HUDEP-2 (cell line): ENCODE measurements at regions not wholly inside any gene's neighbourhood (a gene's known extent, or its start where the extent isn't known, plus 50 kb on each side); places are given as distances from the start of the nearest gene placed in this dataset.
A peak's percentile ranks its signal among the peaks of the same experiment; 100 is the strongest.

Source experiments
- DNase-seq, 76 experiments: peaks; one replicate each; lab custom pipeline; 2025; ENCODE audit not compliant: unreplicated experiment in 76 of 76; lab: John Stamatoyannopoulos, UW

DNA sequence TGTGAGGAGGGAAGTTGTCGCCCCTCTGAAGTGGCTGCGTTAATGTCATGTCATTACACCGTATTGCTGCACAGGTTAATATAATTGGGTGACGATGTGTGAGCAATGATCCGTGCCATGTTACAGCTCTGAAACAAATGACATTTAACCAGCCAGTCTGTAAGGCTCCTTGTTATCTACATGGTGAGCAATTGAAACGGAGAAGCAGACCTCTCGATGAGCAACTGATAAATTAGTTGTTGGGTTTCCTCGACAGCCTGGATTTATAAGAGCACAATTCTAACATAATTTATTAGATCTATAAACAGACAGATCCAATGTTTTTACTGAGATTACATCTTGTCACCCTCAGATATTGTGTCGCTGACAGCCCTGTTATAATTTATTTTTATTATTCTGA is 49.9 kb upstream of the MAFB start:
- DNase-seq = no peak

DNA sequence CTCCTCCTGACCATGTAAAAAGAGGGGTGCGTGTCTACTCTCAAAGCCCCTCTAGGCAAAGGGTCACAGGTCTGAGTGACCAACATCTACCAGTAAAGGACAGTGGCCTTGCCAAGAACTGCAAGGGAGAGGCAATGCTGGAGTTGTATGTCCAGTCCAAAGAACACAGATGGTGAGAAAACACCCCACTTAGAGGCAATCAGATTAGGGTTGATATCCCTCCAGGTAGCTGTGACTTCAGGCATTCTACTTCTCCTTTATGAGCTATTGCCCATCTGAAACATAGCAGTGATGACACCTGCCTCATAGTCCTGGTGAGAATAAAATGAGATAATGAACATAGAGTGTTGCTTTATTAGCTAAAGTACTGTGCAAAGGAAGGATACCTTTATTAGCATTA is 50.8 kb upstream of the MAFB start:
- DNase-seq = no peak

- peak in 54 of 76 experiments; percentile 2 to 64 (median 28) for DNase-seq
Measured at GRCh38 chr20:40741507-40742106, 52.6 kb upstream of the MAFB start.

DNA sequence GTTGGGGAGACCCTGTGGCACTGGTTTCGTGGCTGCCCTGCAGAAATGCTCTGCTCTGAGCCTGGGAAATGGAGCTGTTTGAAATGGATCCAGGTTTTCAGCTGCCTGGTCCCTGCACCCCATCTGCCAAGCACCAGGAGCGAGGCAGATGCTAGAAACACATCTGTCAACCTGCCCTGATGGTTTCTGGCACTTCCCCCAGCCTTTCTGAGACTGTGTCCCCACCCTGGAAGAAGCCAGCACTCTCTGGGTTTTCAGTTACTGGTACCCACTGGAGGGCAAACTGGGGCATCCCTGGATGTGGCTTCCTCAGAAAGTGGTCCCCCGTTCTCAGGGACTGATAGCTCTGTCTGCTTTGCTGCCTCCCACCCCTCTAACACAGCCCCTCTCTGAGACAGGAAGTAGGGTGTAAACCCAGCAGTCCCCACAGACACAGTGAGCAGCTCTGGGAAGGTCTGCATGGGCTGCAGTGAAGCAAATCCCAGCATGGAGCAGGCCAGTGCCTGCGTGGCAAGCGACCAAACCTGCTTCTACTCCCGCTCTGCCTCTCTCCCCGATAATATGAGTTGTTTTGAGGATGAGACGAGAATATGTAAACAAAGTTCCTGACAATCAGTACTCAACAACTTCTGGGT is 54.2 kb upstream of the MAFB start:
- DNase-seq = no peak

DNA sequence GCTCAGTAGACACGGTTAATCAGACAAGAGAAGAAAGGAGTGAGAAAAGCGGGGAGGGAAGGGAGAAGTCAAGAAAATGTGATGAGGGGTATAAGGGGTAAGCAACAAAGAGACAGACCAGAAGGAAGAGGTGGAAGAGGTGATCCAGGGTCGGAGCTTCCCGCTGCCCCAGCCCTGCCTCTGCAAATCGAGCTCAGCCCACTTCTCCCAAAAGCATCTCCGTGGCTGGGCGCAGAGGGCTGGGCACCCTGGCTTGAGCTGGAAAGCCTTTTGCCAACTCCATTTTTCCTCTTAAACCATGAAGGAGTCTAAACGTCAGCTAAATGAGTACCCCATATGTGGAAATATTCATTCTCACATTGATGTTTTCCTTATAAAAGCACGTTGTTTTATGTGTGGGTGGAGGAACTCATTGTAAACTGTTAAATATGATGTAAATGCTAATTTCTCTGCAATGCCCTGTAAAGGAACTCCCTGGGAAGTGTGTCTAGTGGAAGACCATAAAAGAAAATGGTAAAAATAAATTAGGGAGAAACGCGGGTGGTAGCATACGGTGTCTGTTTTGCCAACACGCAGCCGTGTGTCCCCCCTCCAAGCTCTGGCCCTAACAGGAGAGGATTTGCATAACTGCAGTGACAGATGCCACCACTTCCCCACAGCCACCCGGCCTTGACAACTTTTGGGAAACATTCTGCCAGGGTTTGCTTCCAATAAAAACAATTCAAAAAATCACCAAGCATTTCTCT is 55.2 kb upstream of the MAFB start:
- DNase-seq = no peak

DNA sequence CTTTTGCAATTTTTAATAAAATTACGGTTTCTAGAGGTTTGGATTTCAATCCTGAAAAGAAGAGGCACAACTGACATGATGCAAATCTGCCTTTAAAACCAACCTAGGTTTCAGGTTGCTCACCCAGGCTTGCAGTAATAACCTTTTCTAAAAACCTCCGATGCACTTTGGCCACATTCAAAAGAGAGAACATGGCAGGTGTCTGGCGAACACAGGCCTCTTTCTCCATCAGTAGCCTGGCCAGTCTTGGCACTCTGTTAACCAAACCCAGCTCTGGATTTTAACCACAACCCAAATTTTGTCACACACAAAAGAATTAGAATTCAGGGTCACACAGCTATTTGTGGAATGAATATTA is 55.8 kb upstream of the MAFB start:
- no peak for DNase-seq

GRCh38 chr20:40746251-40746650 is 57.2 kb upstream of the MAFB start:
- DNase-seq = peak in 74 of 76 experiments; percentile 13 to 92 (median 66)

DNA sequence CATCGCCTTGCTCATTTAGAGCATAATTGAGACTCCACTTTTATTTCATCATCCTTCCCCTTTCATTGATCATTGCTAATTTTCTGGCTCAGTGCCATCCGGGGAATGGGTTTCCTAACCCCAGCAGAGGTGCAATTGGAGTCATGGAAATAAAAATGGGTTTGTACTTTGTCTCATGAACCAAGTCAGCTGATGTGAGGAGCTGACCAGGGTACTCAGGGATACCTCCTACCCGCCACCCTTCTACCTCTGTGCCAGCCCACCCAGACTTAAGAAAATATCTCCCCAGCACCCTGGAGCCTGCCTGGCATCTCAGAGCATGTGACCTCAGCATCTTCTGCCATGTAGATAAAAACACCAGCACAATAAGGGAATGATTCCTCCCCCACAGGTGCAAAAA is 59.1 kb upstream of the MAFB start:
- DNase-seq = no peak

- no peak for DNase-seq
Measured at GRCh38 chr20:40749985-40750506, 61.0 kb upstream of the MAFB start.

GRCh38 chr20:40750541-40751035 is 61.6 kb upstream of the MAFB start:
- DNase-seq = no peak

DNA sequence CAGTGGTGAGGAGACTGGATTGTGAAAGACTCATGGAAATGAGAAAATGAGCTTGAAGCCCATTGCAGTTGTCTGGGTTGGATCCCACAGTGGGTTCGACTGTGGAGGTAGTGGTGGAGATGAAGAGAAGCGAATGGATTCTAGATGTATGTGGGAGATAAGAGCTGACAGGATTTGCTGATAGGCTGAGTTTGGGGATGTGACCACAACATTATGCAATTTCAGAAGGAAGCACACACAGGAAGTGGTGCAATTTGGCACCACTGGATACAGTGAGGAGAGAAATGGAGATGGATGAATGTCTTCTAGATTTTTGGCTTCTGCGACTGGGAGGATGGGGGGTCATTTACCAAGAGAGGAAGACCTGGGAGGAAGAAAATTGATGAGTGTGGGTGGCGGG is 64.4 kb upstream of the MAFB start:
- DNase-seq = no peak

GRCh38 chr20:40754339-40754943 is 65.4 kb upstream of the MAFB start:
- DNase-seq = no peak

DNA sequence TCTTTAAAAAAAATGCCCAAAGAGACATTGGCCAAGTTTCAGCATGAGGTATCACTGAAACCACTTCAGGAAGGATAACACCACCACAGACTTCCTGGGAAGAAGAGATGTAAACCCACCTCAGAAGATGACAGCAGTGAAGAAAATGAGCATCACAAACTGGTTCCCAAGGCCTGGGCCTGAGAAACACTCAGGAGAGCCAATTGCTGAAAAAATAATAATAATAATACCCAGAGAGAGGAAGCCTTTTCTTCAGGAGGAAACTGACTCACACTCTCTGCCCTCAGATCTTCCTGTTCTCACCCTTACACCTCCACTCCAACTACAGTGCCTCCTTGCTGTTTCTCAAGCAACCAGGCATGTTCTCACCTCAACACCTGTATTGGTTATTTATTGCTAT is 68.1 kb upstream of the MAFB start:
- DNase-seq = no peak

DNA sequence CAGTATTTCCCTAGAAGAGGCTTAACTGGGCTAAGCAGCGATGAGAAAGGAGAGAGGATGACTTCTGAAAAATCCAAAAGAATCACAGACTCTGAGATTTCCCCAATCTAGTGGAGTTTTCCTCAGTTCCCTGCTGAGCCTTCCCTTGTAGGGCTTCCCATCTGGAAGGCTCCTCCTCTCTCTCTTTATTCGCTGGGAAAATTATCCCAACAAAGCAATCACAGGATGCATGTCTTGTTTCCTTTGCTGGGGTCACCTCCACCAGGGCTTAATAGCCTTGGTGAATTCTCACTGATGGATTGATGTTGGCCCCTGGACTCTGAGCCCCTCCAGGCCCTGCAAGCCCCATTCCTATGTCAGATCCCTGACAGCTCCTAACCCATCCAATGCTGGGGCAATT is 69.8 kb upstream of the MAFB start:
- no peak for DNase-seq

GRCh38 chr20:40760399-40760798 is 71.4 kb upstream of the MAFB start:
- DNase-seq = no peak

- DNase-seq = no peak
Measured at GRCh38 chr20:40763646-40764295, 74.7 kb upstream of the MAFB start.

GRCh38 chr20:40765814-40766480 is 76.9 kb upstream of the MAFB start:
- DNase-seq = no peak

DNA sequence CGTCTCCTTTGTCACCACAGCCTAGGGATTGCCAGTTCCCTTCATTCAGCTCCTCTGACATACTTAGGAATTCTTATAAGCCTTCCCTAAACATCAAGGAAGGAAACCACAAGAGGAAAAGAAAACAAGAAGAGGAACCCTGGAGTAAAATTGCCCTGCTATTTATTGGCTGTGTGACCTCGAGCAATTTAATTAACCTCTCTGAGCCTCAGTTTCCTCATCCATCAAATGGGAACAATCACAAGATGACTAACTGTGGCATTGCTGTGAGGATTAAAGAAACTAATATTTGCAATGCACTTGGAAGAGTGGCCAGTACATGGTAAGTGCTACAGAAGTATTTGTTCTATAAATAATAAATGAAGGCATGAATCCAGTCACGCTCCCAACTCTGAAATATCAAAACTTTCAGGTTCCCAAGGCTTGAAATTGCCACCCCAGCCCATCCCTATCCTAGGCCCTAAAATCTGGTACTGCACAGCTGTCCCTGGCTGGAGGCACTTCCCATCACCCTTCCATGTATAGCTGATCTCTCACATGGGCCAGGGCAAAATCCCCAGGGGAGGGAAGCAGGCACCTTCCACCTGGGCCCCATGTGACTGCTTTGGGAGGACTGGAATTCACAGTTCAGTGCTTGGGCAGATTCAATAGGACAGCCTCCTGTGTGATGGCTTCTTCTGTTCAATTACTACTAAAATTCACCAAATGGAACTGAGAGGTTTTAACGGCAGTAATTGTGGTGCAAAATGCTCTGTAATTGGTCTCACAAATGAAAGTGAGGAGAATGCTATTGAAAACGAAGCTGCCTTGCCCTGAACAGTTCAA is 78.0 kb upstream of the MAFB start:
- DNase-seq = no peak

GRCh38 chr20:40767615-40767924 is 78.5 kb upstream of the MAFB start:
- DNase-seq = no peak

DNA sequence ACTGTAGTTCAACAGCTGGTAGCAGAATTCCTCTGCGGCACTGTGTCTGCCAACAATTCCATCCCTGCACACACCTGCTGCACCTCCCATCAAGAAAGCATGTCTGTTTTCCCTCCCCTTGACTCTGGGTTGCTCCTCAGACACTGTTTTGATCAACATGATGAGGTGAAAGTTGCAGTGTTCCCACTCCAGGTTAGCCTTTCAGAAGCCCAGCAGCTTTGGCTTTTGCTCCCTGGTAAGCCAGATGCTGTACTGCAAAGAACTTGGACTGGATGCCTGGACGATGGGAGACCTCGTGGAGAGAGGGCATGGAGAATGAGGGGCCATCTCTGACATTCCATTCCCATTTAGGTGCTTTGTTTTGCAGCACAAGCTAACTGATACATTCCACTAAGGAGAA is 79.1 kb upstream of the MAFB start:
- no peak for DNase-seq
